ENCODE measurements at regions not wholly inside any gene's neighbourhood (a gene's known extent, or its start where the extent isn't known, plus 50 kb on each side); places are given as distances from the start of the nearest gene placed in this dataset.
"Not testable (repeated sequence)": the region's sequence is repeated elsewhere in the genome, so short reads cannot be mapped to it uniquely, and the experiment has no call there.

GRCh38 chr11:39327302-39327701 lies 2132.2 kb downstream of the LRRC4C start (continued):
- TF ChIP-seq ZNF281 (CRISPR knock-in tag; IDR thresholded peaks at IDR 0.05; ENCODE audit: borderline replicate concordance) (no peak), HMGXB4 (CRISPR knock-in tag; IDR thresholded peaks at IDR 0.05; ENCODE audit: borderline replicate concordance in 1 of 2, low read depth in 1 of 2) (no peak), ZNF724P (CRISPR knock-in tag; IDR thresholded peaks at IDR 0.05; ENCODE audit: borderline replicate concordance) (no peak), PAXIP1 (CRISPR knock-in tag; conservative IDR thresholded peaks at IDR 0.05) (no peak), MAZ (IDR thresholded peaks at IDR 0.05; ENCODE audit: borderline replicate concordance, low read depth, low read length) (no peak), MAZ (CRISPR knock-in tag; IDR thresholded peaks at IDR 0.05; ENCODE audit: low read depth) (no peak), EED (CRISPR knock-in tag; IDR thresholded peaks at IDR 0.05) (no peak), KLF16 (CRISPR knock-in tag; IDR thresholded peaks at IDR 0.05) (no peak), ARID4A (CRISPR knock-in tag; IDR thresholded peaks at IDR 0.05; ENCODE audit: borderline replicate concordance) (no peak), RORA (CRISPR knock-in tag; IDR thresholded peaks at IDR 0.05) (no peak)

- H3K79me2 ChIP-seq (ENCODE audit: insufficient read depth, low read length); intact Hi-C loops (cut with micrococcal nuclease; ENCODE audit: unreplicated experiment); ATAC-seq; H3K27me3 ChIP-seq (ENCODE audit: control insufficient read depth in 1 of 2, insufficient read depth in 2 of 2, low read length in 2 of 2); POLR2A ChIA-PET; CTCF ChIA-PET (ENCODE audit: low intra/inter-chr PET ratio, low total read pairs); H2AFZ ChIP-seq (ENCODE audit: low read length); H3K36me3 ChIP-seq (replicated peaks in 1 of 2; ENCODE audit: control insufficient read depth in 1 of 2, insufficient read depth in 2 of 2, low read length in 2 of 2); H3K4me3 ChIP-seq (replicated peaks in 1 of 3; ENCODE audit: insufficient read depth in 1 of 3, low read depth in 2 of 3, low read length in 3 of 3); H4K20me1 ChIP-seq (ENCODE audit: insufficient read depth, low read length); H3K9ac ChIP-seq (ENCODE audit: insufficient read depth, low read depth, low read length); BruUV-seq (replicated peaks); H3K4me2 ChIP-seq (ENCODE audit: low read depth, low read length); FAIRE-seq; in situ Hi-C loops (cut with HindIII; ENCODE audit: extremely low pct_ligation_motif_present, low pct_unique_long_range_greater_than_20kb); DNase-seq (ENCODE audit: low spot score); H3K27ac ChIP-seq (ENCODE audit: extremely low read length, insufficient read depth, low read length); H3K4me1 ChIP-seq (ENCODE audit: insufficient read depth, low read length): not testable (repeated sequence)
- WGBS (ENCODE audit: low lambda C conversion rate), result no CpG with 5 or more reads among the region's 21 CpGs
- peaks cover 12% of the 10 kb centered on the region for H3K9me3 ChIP-seq (ENCODE audit: low read length)
Measured at GRCh38 chr11:39311888-39312287, 2147.6 kb downstream of the LRRC4C start.

All from HepG2 (cell line).